IMR-90 (cell line): ENCODE measurements at regions not wholly inside any gene's neighbourhood (a gene's known extent, or its start where the extent isn't known, plus 50 kb on each side); places are given as distances from the start of the nearest gene placed in this dataset.

Experiments used
- ATAC-seq: fragments of 200-7000 bp; cut with Tn5 transposase; 2 replicates; pipeline ENCODE4 v1.9.1; 2020; ENCODE audit warnings: low read depth, mild to moderate bottlenecking, moderate library complexity
- BruUV-seq: library from RNA; stranded (reverse); fragments of 400-500 nt; replicated peaks from 2 replicates; lab custom pipeline; 2021; lab: Mats Ljungman, UMichigan
- CTCF ChIA-PET: fragments of 300-600 bp; formaldehyde crosslinking; extraction: SDS; loops from one replicate; lab custom pipeline; 2021; ENCODE audit warnings: antibody characterized with exemption; lab: Yijun Ruan, JAX
- POLR2A ChIA-PET: fragments of 300-600 bp; sonication (Branson Sonifier 250); formaldehyde crosslinking; loops from one replicate; lab custom pipeline; 2022; ENCODE audit warnings: antibody characterized with exemption; ENCODE audit not compliant: unreplicated experiment; lab: Charles Lee
- DNase-seq: peaks from one replicate; pipeline ENCODE4 v3.0.0; 2013
- H2AFZ ChIP-seq: replicated peaks from 2 replicates; pipeline ENCODE3; 2013; ENCODE audit warnings: low read length, mild to moderate bottlenecking; ENCODE audit not compliant: poor library complexity
- H2AK5ac ChIP-seq: 2 replicates; pipeline ENCODE4 v1.6.1; 2013; ENCODE audit warnings: low read depth, low read length, inconsistent platforms
- H2AK9ac ChIP-seq: replicated peaks from 2 replicates; pipeline ENCODE3; 2013; ENCODE audit warnings: mild to moderate bottlenecking, low read depth, low read length, moderate library complexity; ENCODE audit not compliant: poor library complexity
- H2BK120ac ChIP-seq: 2 replicates; pipeline ENCODE4 v1.6.1; 2013; ENCODE audit warnings: low read depth, low read length, inconsistent platforms
- H2BK15ac ChIP-seq: 3 replicates; pipeline ENCODE4 v1.6.1; 2013; ENCODE audit warnings: low read depth, low read length, inconsistent platforms
- H2BK20ac ChIP-seq: 2 replicates; pipeline ENCODE4 v1.6.1; 2013; ENCODE audit warnings: low read depth, mild to moderate bottlenecking, inconsistent platforms, low read length, moderate library complexity
- H2BK5ac ChIP-seq: 2 replicates; pipeline ENCODE4 v1.6.1; 2013; ENCODE audit warnings: mild to moderate bottlenecking, low read depth, low read length, inconsistent platforms; ENCODE audit not compliant: poor library complexity, severe bottlenecking
- H3K14ac ChIP-seq: replicated peaks from 2 replicates; pipeline ENCODE4 v1.6.1; 2013; ENCODE audit warnings: low read depth, low read length, inconsistent platforms
- H3K18ac ChIP-seq: 2 replicates; pipeline ENCODE4 v1.6.1; 2013; ENCODE audit warnings: low read depth, low read length, control low read depth
- H3K23ac ChIP-seq: 2 replicates; pipeline ENCODE4 v1.6.1; 2013; ENCODE audit warnings: low read depth, low read length, inconsistent platforms
- H3K27ac ChIP-seq: 2 replicates; pipeline ENCODE4 v1.5.1; 2013; ENCODE audit warnings: mild to moderate bottlenecking, control low read depth, low read length; ENCODE audit not compliant: insufficient read depth
- H3K27me3 ChIP-seq: 2 replicates; pipeline ENCODE4 v1.6.1; 2013; ENCODE audit warnings: low read length; ENCODE audit not compliant: control insufficient read depth, insufficient read depth
- H3K36me3 ChIP-seq: 2 replicates; pipeline ENCODE4 v1.6.1; 2013; ENCODE audit warnings: low read length, mixed read lengths; ENCODE audit not compliant: control insufficient read depth, insufficient read depth
- H3K4ac ChIP-seq: 2 replicates; pipeline ENCODE4 v1.6.1; 2013; ENCODE audit warnings: low read depth, low read length, inconsistent platforms
- H3K4me1 ChIP-seq: 2 replicates; pipeline ENCODE4 v1.6.1; 2013; ENCODE audit warnings: low read length, mixed read lengths; ENCODE audit not compliant: control insufficient read depth, insufficient read depth
- H3K4me2 ChIP-seq: 2 replicates; pipeline ENCODE4 v1.6.1; 2013; ENCODE audit warnings: low read depth, mild to moderate bottlenecking, control low read depth, low read length, moderate library complexity
- H3K4me3 ChIP-seq: 2 replicates; pipeline ENCODE4 v1.5.1; 2013; ENCODE audit warnings: low read depth, mild to moderate bottlenecking, control low read depth, low read length, moderate library complexity; ENCODE audit not compliant: insufficient read depth
- H3K56ac ChIP-seq: 2 replicates; pipeline ENCODE4 v1.6.1; 2013; ENCODE audit warnings: low read length, inconsistent platforms; ENCODE audit not compliant: insufficient read depth; ENCODE audit errors: extremely low read depth
- H3K79me1 ChIP-seq, 2 experiments: 2 replicates each; pipeline ENCODE4 v1.6.1; 2013; ENCODE audit warnings: low read length in 2 of 2, inconsistent platforms in 1 of 2, low read depth in 1 of 2
- H3K9ac ChIP-seq: 2 replicates; pipeline ENCODE4 v1.6.1; 2013; ENCODE audit warnings: low read depth, low read length, control low read depth
- H3K9me1 ChIP-seq: 2 replicates; pipeline ENCODE4 v1.6.1; 2013; ENCODE audit warnings: low read length, inconsistent platforms; ENCODE audit not compliant: insufficient read depth
- H3K9me3 ChIP-seq: 2 replicates; pipeline ENCODE4 v1.6.1; 2013; ENCODE audit warnings: low read length; ENCODE audit not compliant: control insufficient read depth, insufficient read depth
- H4K20me1 ChIP-seq: 2 replicates; pipeline ENCODE4 v1.6.1; 2013; ENCODE audit warnings: low read length, inconsistent platforms; ENCODE audit not compliant: insufficient read depth
- H4K5ac ChIP-seq: 2 replicates; pipeline ENCODE4 v1.6.1; 2013; ENCODE audit warnings: mild to moderate bottlenecking, low read depth, low read length, control low read depth
- H4K8ac ChIP-seq, 2 experiments: 2 replicates each; pipeline ENCODE4 v1.6.1; 2013; ENCODE audit warnings: low read depth in 2 of 2, low read length in 2 of 2, control low read depth in 1 of 2, inconsistent platforms in 1 of 2
- H4K91ac ChIP-seq: 2 replicates; pipeline ENCODE4 v1.6.1; 2013; ENCODE audit warnings: low read depth, low read length, inconsistent platforms; ENCODE audit not compliant: insufficient read depth
- BHLHE40 ChIP-seq: fragments of 150-350 bp; IDR thresholded peaks from 2 replicates; pipeline ENCODE4 v1.6.1; 2016; ENCODE audit warnings: mild to moderate bottlenecking, low read depth, low read length
- CEBPB ChIP-seq: IDR thresholded peaks from 2 replicates; pipeline ENCODE4 v1.6.1; 2012; ENCODE audit warnings: low read depth, low read length, improper control_type of control experiment
- CHD1 ChIP-seq: IDR thresholded peaks from 2 replicates; pipeline ENCODE4 v1.6.1; 2012; ENCODE audit warnings: low read depth, low read length, improper control_type of control experiment
- CTCF ChIP-seq: conservative IDR thresholded peaks from 2 replicates; pipeline ENCODE4 v1.5.1; 2012; ENCODE audit warnings: mild to moderate bottlenecking, low read depth, low read length, improper control_type of control experiment
- FOS ChIP-seq: fragments of 150-350 bp; IDR thresholded peaks from 2 replicates; pipeline ENCODE4 v1.6.1; 2016; ENCODE audit warnings: low read depth, low read length
- MAFK ChIP-seq: IDR thresholded peaks from 2 replicates; pipeline ENCODE4 v1.6.1; 2012; ENCODE audit warnings: low read depth, low read length, improper control_type of control experiment
- MAZ ChIP-seq: IDR thresholded peaks from 2 replicates; pipeline ENCODE4 v1.6.1; 2012; ENCODE audit warnings: low read depth, mild to moderate bottlenecking, low read length, improper control_type of control experiment, moderate library complexity, borderline replicate concordance
- MXI1 ChIP-seq: IDR thresholded peaks from 2 replicates; pipeline ENCODE4 v1.6.1; 2012; ENCODE audit warnings: low read depth, mild to moderate bottlenecking, low read length, moderate library complexity, borderline replicate concordance
- NFE2L2 ChIP-seq: fragments of 150-350 bp; IDR thresholded peaks from 2 replicates; pipeline ENCODE4 v1.6.1; 2016; ENCODE audit warnings: low read depth, mild to moderate bottlenecking, low read length
- POLR2A ChIP-seq: IDR thresholded peaks from 2 replicates; pipeline ENCODE4 v1.6.1; 2012; ENCODE audit warnings: mild to moderate bottlenecking, low read depth, low read length
- RAD21 ChIP-seq: IDR thresholded peaks from 2 replicates; pipeline ENCODE4 v1.6.1; 2012; ENCODE audit warnings: low read length, improper control_type of control experiment
- RCOR1 ChIP-seq: IDR thresholded peaks from 2 replicates; pipeline ENCODE4 v1.6.1; 2012; ENCODE audit warnings: mild to moderate bottlenecking, low read length, improper control_type of control experiment; ENCODE audit not compliant: insufficient replicate concordance
- RFX5 ChIP-seq: IDR thresholded peaks from 2 replicates; pipeline ENCODE4 v1.8.0; 2012; ENCODE audit warnings: low read depth, mild to moderate bottlenecking, low read length, moderate library complexity
- SMC3 ChIP-seq: fragments of 150-350 bp; IDR thresholded peaks from 2 replicates; pipeline ENCODE4 v1.6.1; 2016; ENCODE audit warnings: low read depth, mild to moderate bottlenecking, antibody characterized with exemption, low read length, moderate library complexity
- whole genome bisulfite sequencing, 2 experiments: methylation state at CpG; one replicate each; pipeline versions ENCODE4 v1.1.5 to v1.1.7; 2013; ENCODE audit warnings: missing lambda C conversion rate in 2 of 2; ENCODE audit not compliant: insufficient read length in 1 of 2; ENCODE audit errors: extremely low coverage in 2 of 2; 5-methylcytosine and 5-hydroxymethylcytosine counted together
- dilution Hi-C: fragments of 300-500 bp; cut with HindIII; formaldehyde crosslinking; loops from one replicate; pipeline ENCODE4 v1.14.3; 2018; ENCODE audit warnings: low sequenced_read_pairs; ENCODE audit not compliant: unreplicated experiment
- in situ Hi-C: fragments of 300-500 bp; cut with MboI; formaldehyde crosslinking; loops from 3 replicates; pipeline ENCODE4 v1.14.3; 2019; ENCODE audit warnings: low sequenced_read_pairs, inconsistent platforms, mixed read lengths
- intact Hi-C: fragments of 100-400 bp; cut with micrococcal nuclease; formaldehyde crosslinking; loops from 2 replicates; pipeline ENCODE4 v1.10.0; 2022
- TF ChIP-seq, protein P1 (sequence below): fragments of 150-350 bp; IDR thresholded peaks from 2 replicates; pipeline ENCODE4 v1.6.1; 2017; ENCODE audit warnings: mild to moderate bottlenecking, antibody characterized with exemption, low read length, low read depth
- TF ChIP-seq, protein P2 (sequence below): fragments of 150-350 bp; IDR thresholded peaks from 2 replicates; pipeline ENCODE4 v1.6.1; 2016; ENCODE audit warnings: low read depth, mild to moderate bottlenecking, low read length, moderate library complexity, borderline replicate concordance

DNA sequence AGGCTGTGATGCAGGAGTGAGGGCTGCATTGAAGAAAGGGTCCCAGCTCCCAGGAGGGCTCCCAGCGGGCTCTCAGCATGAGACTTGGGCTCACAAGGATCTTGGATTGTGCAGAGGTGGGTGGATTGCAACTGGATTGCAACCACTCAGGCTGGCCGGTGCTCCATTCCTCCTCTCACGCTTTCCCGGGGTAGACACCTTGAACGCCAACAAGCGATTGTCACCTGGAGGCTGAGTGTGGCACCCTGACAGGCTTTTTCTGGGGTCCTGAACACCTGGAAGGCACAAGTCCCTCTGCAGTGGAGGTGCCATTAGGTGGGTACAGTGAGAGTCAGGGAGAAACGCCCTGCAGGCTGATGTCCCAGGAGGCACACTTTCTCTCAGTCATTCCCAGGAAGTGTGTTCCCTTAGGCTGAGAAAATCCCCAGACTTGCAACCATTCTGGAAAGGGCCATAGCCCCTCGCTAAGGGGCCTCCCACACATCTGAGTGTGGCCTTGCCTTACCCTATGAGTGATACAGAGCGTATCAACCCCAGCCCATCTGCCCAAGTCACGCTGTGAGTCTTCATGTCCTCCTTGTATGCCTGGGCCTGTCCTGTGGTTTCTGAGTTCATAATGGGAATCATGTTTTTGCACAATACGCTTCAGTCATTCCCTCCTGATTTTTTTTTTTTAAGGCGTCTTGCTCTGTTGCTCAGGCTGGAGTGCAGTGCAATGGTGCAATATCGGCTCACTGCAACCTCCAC lies 488.1 kb downstream of the IRX1 start:
- H3K56ac ChIP-seq: no peak overlapping the region
- H3K36me3 ChIP-seq: no peaks in the 10 kb centered on the region
- CTCF ChIA-PET: no interaction called here
- H3K27ac ChIP-seq: no peak overlapping the region
- intact Hi-C loops (no loop called here), dilution Hi-C loops (no loop called here), in situ Hi-C loops (no loop called here)
- DNase-seq (no peak), ATAC-seq (no peak)
- H4K8ac ChIP-seq: no peak overlapping the region
- no peak overlapping the region for H2BK5ac ChIP-seq
- H3K4ac ChIP-seq: no peak overlapping the region
- no CpG with 5 or more reads among the region's 13 CpGs for WGBS, 2 experiments
- H4K91ac ChIP-seq: no peak overlapping the region
- H4K5ac ChIP-seq: no peak overlapping the region
- no peaks in the 10 kb centered on the region for H3K4me1 ChIP-seq
- H3K9ac ChIP-seq: no peak overlapping the region
- H2BK120ac ChIP-seq: no peak overlapping the region
- peaks cover 38% of the 10 kb centered on the region for H3K9me3 ChIP-seq
- no peak overlapping the region for H3K4me2 ChIP-seq
- H3K14ac ChIP-seq: no peak overlapping the region
- H2AK5ac ChIP-seq: no peak overlapping the region
- H3K23ac ChIP-seq: no peak overlapping the region
- no peaks in the 10 kb centered on the region for H3K79me1 ChIP-seq
- TF ChIP-seq FOS: no peak
- no peak for TF ChIP-seq MAZ
- no peak for TF ChIP-seq NFE2L2
- TF ChIP-seq, protein P1, sequence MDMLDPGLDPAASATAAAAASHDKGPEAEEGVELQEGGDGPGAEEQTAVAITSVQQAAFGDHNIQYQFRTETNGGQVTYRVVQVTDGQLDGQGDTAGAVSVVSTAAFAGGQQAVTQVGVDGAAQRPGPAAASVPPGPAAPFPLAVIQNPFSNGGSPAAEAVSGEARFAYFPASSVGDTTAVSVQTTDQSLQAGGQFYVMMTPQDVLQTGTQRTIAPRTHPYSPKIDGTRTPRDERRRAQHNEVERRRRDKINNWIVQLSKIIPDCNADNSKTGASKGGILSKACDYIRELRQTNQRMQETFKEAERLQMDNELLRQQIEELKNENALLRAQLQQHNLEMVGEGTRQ: no peak
- no peak for TF ChIP-seq MAFK
- no peak for TF ChIP-seq CHD1
- no peak for TF ChIP-seq SMC3
- TF ChIP-seq CEBPB: no peak
- TF ChIP-seq BHLHE40: no peak
- TF ChIP-seq RFX5: no peak
- no peak for TF ChIP-seq MXI1
- no peak for TF ChIP-seq RCOR1
- TF ChIP-seq RAD21: no peak
- TF ChIP-seq CTCF: no peak
- TF ChIP-seq POLR2A: no peak
- TF ChIP-seq, protein P2, sequence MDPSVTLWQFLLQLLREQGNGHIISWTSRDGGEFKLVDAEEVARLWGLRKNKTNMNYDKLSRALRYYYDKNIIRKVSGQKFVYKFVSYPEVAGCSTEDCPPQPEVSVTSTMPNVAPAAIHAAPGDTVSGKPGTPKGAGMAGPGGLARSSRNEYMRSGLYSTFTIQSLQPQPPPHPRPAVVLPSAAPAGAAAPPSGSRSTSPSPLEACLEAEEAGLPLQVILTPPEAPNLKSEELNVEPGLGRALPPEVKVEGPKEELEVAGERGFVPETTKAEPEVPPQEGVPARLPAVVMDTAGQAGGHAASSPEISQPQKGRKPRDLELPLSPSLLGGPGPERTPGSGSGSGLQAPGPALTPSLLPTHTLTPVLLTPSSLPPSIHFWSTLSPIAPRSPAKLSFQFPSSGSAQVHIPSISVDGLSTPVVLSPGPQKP: no peak
- POLR2A ChIA-PET: no interaction called here
- no peaks in the 10 kb centered on the region for H4K20me1 ChIP-seq
- no peak overlapping the region for H2BK15ac ChIP-seq
- no peaks in the 10 kb centered on the region for H3K9me1 ChIP-seq
- no peak overlapping the region for H3K18ac ChIP-seq
- no peak overlapping the region for H3K4me3 ChIP-seq
- H3K27me3 ChIP-seq: no peaks in the 10 kb centered on the region
- no TSS peak for BruUV-seq
- no peak overlapping the region for H2AK9ac ChIP-seq
- H2AFZ ChIP-seq: no peak overlapping the region
- no peak overlapping the region for H2BK20ac ChIP-seq
